OCI-LY7 (cell line): ENCODE measurements at regions not wholly inside any gene's neighbourhood (a gene's known extent, or its start where the extent isn't known, plus 50 kb on each side); places are given as distances from the start of the nearest gene placed in this dataset.

ENCODE experiments used
- CTCF ChIP-seq: fragments of 200-600 bp; sonication (generic); conservative IDR thresholded peaks from 2 replicates; pipeline ENCODE4 v1.5.1; 2014; ENCODE audit warnings: mild to moderate bottlenecking, antibody characterized with exemption, low read length, moderate library complexity, mixed read lengths
- EZH2phosphoT487 ChIP-seq: fragments of 200-600 bp; sonication (generic); IDR thresholded peaks from 2 replicates; pipeline ENCODE4 v1.6.1; 2018; ENCODE audit warnings: low read depth, borderline replicate concordance, mild to moderate bottlenecking, mixed run types, antibody characterized with exemption, low read length, moderate library complexity, mixed read lengths

DNA sequence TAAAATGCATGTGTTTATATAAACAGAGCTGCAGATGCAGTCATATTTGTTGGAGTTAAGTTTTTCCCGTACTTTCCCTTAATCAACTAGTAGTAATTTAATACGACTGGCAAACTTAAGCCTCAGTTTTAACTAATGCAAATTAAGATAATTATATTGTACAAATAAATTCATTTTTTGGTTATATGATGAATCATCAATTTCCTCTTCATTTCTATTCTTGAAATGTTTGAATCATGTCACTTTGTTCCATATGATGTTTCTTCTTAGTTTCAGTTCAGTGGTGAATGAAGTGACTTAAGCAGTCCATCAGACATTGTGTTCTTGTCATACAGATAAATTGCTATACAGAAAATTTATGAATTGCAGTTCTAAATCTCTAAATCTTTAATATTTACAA is 1361.2 kb upstream of the EPHA6 start:
- no peak for TF ChIP-seq CTCF
- no peak for TF ChIP-seq EZH2phosphoT487
